GM21723 (cell line): ENCODE measurements at regions not wholly inside any gene's neighbourhood (a gene's known extent, or its start where the extent isn't known, plus 50 kb on each side); places are given as distances from the start of the nearest gene placed in this dataset.

Experiments used
- ATAC-seq: cut with Tn5 transposase; IDR thresholded peaks from one replicate; pipeline ENCODE4 v1.9.1; 2021; ENCODE audit warnings: mild to moderate bottlenecking, moderate library complexity; ENCODE audit not compliant: unreplicated experiment

GRCh38 chr2:198712485-198712884 is 745.3 kb downstream of the SATB2 start:
- no peak for ATAC-seq

- ATAC-seq: no peak
These were observed 746.3 kb downstream of the SATB2 start for GRCh38 chr2:198711484-198711883.

GRCh38 chr2:198710562-198710961 is 747.2 kb downstream of the SATB2 start:
- no peak for ATAC-seq

- no peak for ATAC-seq
These were observed 751.2 kb downstream of the SATB2 start for GRCh38 chr2:198706476-198707082.

- ATAC-seq: no peak
These were observed 754.5 kb downstream of the SATB2 start for GRCh38 chr2:198703281-198703680.

GRCh38 chr2:198702796-198703195 is 754.9 kb downstream of the SATB2 start:
- ATAC-seq: no peak

- no peak for ATAC-seq
These were observed 756.3 kb downstream of the SATB2 start for GRCh38 chr2:198701481-198701880.

GRCh38 chr2:198700319-198700718 is 757.4 kb downstream of the SATB2 start:
- ATAC-seq: no peak

- ATAC-seq: no peak
These were observed 759.5 kb downstream of the SATB2 start for GRCh38 chr2:198698230-198698629.

GRCh38 chr2:198697794-198698193 is 759.9 kb downstream of the SATB2 start:
- no peak for ATAC-seq

- no peak for ATAC-seq
These were observed 760.5 kb downstream of the SATB2 start for GRCh38 chr2:198697218-198697617.

- ATAC-seq: no peak
These were observed 761.9 kb downstream of the SATB2 start for GRCh38 chr2:198695879-198696278.

GRCh38 chr2:198692907-198693510 is 764.7 kb downstream of the SATB2 start:
- no peak for ATAC-seq

- ATAC-seq: no peak
These were observed 766.5 kb downstream of the SATB2 start for GRCh38 chr2:198691236-198691635.

GRCh38 chr2:198664321-198664720 is 793.4 kb downstream of the SATB2 start:
- ATAC-seq: no peak

- no peak for ATAC-seq
These were observed 794.8 kb downstream of the SATB2 start for GRCh38 chr2:198662905-198663304.

- no peak for ATAC-seq
These were observed 797.2 kb downstream of the SATB2 start for GRCh38 chr2:198660501-198660900.

- ATAC-seq: no peak
These were observed 798.5 kb downstream of the SATB2 start for GRCh38 chr2:198659096-198659870.

GRCh38 chr2:198657512-198658121 is 800.1 kb downstream of the SATB2 start:
- ATAC-seq: no peak

- no peak for ATAC-seq
These were observed 800.9 kb downstream of the SATB2 start for GRCh38 chr2:198656869-198657268.

- no peak for ATAC-seq
These were observed 803.1 kb downstream of the SATB2 start for GRCh38 chr2:198654646-198655045.

GRCh38 chr2:198653311-198653710 is 804.4 kb downstream of the SATB2 start:
- no peak for ATAC-seq
